ENCODE measurements at regions not wholly inside any gene's neighbourhood (a gene's known extent, or its start where the extent isn't known, plus 50 kb on each side); places are given as distances from the start of the nearest gene placed in this dataset.

GRCh38 chr17:72563952-72564351 is 443.1 kb downstream of the SOX9 start:
- TF ChIP-seq CTCF (IDR thresholded peaks at IDR 0.05; ENCODE audit: low read length) (no peak), EZH2 (optimal IDR thresholded peaks at IDR 0.05; ENCODE audit: low read depth, low read length) (no peak)
